Skeletal muscle tissue (tissue), 3 donors: ENCODE measurements at regions not wholly inside any gene's neighbourhood (a gene's known extent, or its start where the extent isn't known, plus 50 kb on each side); places are given as distances from the start of the nearest gene placed in this dataset.

Experiments
- H3K27ac ChIP-seq: one replicate; pipeline ENCODE4 v1.7.0; 2013; ENCODE audit warnings: mild to moderate bottlenecking, low read depth, low read length, inconsistent platforms
- H3K27me3 ChIP-seq, 3 donors: one replicate each; pipeline ENCODE4 v1.7.0; 2013; ENCODE audit warnings: low read length in 3 of 3; ENCODE audit not compliant: control insufficient read depth in 3 of 3, insufficient read depth in 3 of 3
- H3K36me3 ChIP-seq, 3 donors: one replicate each; pipeline ENCODE4 v1.7.0; 2013; ENCODE audit warnings: low read length in 3 of 3; ENCODE audit not compliant: control insufficient read depth in 3 of 3, insufficient read depth in 3 of 3
- H3K4me1 ChIP-seq, 3 donors: one replicate each; pipeline ENCODE4 v1.7.0; 2013; ENCODE audit warnings: low read length in 3 of 3, mild to moderate bottlenecking in 3 of 3; ENCODE audit not compliant: control insufficient read depth in 3 of 3, insufficient read depth in 3 of 3
- H3K4me3 ChIP-seq, 3 donors: one replicate each; pipeline ENCODE4 v1.7.0; 2013; ENCODE audit warnings: low read length in 3 of 3
- H3K9ac ChIP-seq, 3 donors: one replicate each; pipeline ENCODE4 v1.7.0; 2013; ENCODE audit warnings: low read length in 3 of 3, mild to moderate bottlenecking in 3 of 3, moderate library complexity in 2 of 3, low read depth in 1 of 3
- H3K9me3 ChIP-seq, 3 donors: one replicate each; pipeline ENCODE4 v1.7.0; 2013; ENCODE audit warnings: low read length in 3 of 3; ENCODE audit not compliant: control insufficient read depth in 3 of 3
- donor health status: Osteomylitis.

DNA sequence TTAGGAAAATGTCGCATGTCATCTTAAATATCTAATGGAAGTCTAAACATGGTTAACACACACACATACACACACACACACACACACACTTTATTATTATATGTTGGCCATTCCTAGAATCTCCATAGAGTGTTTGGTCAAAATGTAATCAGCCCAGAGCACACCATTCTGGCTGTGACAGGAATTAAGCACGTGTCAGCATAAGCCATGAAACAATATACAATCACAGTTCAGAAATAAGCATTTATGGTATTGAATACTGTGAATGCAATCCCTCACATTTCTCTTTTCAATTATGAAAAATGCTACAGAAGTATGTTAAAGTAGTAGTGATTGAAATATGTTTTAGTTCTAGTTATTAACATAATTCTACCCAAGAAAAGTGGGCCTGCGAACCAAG, 611.6 kb downstream of the PRELID2 start:
- no peaks in the 10 kb centered on the region for H3K4me1 ChIP-seq
- no peaks in the 10 kb centered on the region for H3K27me3 ChIP-seq
- H3K9ac ChIP-seq = no peak overlapping the region
- no peak overlapping the region for H3K4me3 ChIP-seq
- no peak overlapping the region for H3K27ac ChIP-seq
- no peaks in the 10 kb centered on the region for H3K36me3 ChIP-seq
- H3K9me3 ChIP-seq = no peaks in the 10 kb centered on the region

DNA sequence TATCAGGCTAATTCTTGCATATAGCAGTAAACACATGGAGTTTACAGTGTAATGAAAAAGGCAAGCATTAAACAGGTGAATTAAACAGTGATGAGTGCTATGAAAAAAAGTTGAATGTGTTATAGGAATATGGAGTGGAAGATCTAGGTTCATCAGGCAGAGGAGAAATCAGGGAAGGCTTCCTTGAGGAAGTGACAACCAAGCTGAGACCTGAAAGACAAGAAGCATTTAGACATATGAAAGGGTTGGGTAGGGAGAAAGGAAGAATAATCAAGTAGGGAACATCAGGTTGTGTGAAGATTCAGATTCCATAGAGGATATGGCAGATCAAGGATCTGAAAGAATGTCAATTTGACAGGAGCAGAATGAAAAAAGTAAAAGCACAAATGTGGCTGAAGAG, 612.5 kb downstream of the PRELID2 start:
- H3K4me3 ChIP-seq = no peak overlapping the region
- H3K4me1 ChIP-seq = no peaks in the 10 kb centered on the region
- no peaks in the 10 kb centered on the region for H3K27me3 ChIP-seq
- H3K9me3 ChIP-seq = no peaks in the 10 kb centered on the region
- H3K9ac ChIP-seq = no peak overlapping the region
- H3K27ac ChIP-seq = no peak overlapping the region
- H3K36me3 ChIP-seq = no peaks in the 10 kb centered on the region

DNA sequence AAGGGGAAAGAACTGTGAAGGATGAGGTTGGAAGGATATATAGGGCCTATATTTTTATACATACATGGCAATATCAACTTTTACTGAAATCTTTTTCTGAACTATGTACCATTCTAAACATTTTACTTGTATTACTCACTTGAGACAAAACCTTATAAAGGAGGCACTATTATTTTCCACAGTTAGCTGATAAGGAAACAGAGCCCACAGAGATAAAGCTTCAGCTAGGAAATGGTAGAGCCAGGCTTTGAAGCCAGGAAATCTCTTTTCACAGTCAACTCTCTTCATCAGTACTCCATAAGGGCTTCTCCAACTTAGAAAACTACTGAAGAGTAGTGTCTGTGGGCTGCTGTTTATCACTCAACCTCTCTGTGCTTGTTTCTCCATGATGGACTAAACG, 613.7 kb downstream of the PRELID2 start:
- H3K27me3 ChIP-seq = no peaks in the 10 kb centered on the region
- H3K36me3 ChIP-seq = no peaks in the 10 kb centered on the region
- H3K9ac ChIP-seq = no peak overlapping the region
- H3K4me3 ChIP-seq = no peak overlapping the region
- H3K4me1 ChIP-seq = no peaks in the 10 kb centered on the region
- H3K9me3 ChIP-seq = no peaks in the 10 kb centered on the region
- no peak overlapping the region for H3K27ac ChIP-seq

DNA sequence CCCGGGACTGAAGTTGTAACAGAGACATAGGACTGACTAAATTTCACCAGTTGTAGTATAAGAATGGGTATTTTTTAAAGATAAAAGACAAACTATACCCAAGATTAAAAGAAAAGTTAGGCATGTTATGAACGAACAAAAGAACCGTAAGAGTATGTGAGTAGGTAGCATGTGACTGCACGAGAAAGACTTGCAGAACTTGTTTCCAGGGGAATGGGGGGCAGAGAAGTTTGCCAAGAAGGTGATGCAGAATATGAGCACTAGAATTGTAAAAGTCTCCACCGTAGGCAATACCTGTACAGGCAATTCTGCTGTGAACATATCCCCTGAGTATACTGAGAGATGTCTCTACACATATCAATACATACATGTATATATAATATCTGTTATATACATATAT, 614.7 kb downstream of the PRELID2 start:
- H3K36me3 ChIP-seq = no peaks in the 10 kb centered on the region

DNA sequence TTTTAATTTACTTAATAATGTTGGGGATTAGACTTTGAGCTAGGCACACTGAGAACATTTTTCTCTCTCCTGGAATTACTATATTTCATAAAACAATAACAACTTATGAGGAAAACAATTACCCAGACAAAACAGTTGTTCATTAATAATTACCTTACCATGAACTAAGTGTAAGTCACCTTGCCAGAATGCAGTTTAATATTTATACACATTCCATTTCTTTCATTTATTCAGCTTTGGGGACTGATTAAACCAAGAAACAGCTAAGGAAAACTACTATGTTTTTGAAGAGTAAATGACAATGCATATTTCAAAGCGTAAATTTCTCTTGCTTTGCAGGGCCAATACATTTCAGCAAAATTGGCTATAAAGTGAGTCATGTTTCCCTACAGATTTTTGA, 616.2 kb downstream of the PRELID2 start:
- Histone ChIP-seq H3K27me3 (no peaks in the 10 kb centered on the region), H3K4me1 (no peaks in the 10 kb centered on the region), H3K36me3 (no peaks in the 10 kb centered on the region), H3K9me3 (no peaks in the 10 kb centered on the region), H3K9ac (no peak overlapping the region), H3K27ac (no peak overlapping the region), H3K4me3 (no peak overlapping the region)

More for the DNA sequence above, 614.7 kb downstream of the PRELID2 start:
- Histone ChIP-seq H3K9me3 (no peaks in the 10 kb centered on the region), H3K4me3 (no peak overlapping the region), H3K27me3 (no peaks in the 10 kb centered on the region), H3K9ac (no peak overlapping the region), H3K4me1 (no peaks in the 10 kb centered on the region), H3K27ac (no peak overlapping the region)

DNA sequence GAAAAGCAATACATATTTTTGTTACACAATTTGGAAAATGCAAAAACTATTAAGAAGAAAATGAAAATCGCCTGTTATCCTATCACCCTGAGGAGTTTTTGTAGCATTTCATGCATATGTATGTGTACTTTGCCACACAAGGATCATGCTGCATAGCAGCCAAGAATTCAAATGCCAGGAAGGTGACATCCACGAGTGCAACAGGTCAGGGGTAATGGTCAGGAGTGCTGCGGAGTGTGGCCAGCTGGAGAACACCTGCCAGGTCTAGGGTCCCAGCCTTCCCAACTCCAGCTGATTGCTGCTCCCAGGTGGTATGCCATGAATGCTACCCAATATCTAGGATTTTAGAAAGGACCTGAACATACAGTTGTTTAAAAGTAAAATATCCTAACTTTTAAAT, 617.1 kb downstream of the PRELID2 start:
- no peaks in the 10 kb centered on the region for H3K36me3 ChIP-seq
- no peak overlapping the region for H3K4me3 ChIP-seq
- H3K4me1 ChIP-seq = no peaks in the 10 kb centered on the region
- H3K27ac ChIP-seq = no peak overlapping the region
- no peaks in the 10 kb centered on the region for H3K27me3 ChIP-seq
- H3K9me3 ChIP-seq = no peaks in the 10 kb centered on the region
- H3K9ac ChIP-seq = no peak overlapping the region

DNA sequence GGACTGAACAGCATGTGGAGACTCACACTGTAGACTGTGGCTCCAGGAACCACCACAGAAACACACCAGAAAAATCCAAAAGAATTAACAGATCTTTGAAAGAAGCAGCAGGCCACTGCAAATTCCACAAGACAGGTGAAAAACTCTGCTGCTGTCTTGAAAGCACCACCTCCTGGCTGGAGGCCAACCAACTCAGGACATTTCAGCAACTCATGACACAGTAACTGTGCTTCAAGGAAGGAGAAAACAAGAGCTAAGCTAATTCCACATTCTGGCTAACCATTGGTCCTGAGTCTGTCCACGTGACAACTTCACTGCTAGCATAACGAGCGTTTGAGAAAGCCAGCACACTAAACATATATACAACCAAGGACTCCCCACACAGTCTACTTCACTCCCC, 625.1 kb downstream of the PRELID2 start:
- H3K9me3 ChIP-seq = peaks cover 0 to 5% (median 0%) of the 10 kb centered on the region in 3 donors
- no peaks in the 10 kb centered on the region for H3K36me3 ChIP-seq
- H3K27me3 ChIP-seq = no peaks in the 10 kb centered on the region
- H3K4me3 ChIP-seq = no peak overlapping the region
- H3K4me1 ChIP-seq = no peaks in the 10 kb centered on the region
- H3K9ac ChIP-seq = no peak overlapping the region
- H3K27ac ChIP-seq = no peak overlapping the region

DNA sequence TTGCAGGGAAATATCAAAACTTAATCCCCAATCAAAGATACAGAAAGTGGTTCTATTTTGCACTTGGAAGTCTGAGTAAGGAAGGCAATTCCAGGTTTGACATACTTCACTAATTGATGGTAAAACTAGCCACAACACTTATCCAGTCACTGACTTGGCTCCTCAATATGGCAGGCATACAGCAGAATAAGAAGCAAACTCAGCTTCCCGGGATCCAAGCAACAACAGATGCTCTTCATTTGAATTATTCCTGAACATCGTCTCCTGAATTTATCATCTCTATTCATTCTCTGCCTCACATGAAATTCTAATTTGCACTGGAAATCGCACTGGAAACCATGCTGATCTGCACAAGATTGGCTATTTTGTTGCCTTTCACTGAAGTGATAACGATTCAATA, 629.6 kb downstream of the PRELID2 start:
- Histone ChIP-seq H3K27me3 (no peaks in the 10 kb centered on the region), H3K9me3 (peaks cover 0 to 3% (median 0%) of the 10 kb centered on the region in 3 donors), H3K27ac (no peak overlapping the region), H3K9ac (no peak overlapping the region), H3K36me3 (no peaks in the 10 kb centered on the region), H3K4me1 (no peaks in the 10 kb centered on the region), H3K4me3 (no peak overlapping the region)

DNA sequence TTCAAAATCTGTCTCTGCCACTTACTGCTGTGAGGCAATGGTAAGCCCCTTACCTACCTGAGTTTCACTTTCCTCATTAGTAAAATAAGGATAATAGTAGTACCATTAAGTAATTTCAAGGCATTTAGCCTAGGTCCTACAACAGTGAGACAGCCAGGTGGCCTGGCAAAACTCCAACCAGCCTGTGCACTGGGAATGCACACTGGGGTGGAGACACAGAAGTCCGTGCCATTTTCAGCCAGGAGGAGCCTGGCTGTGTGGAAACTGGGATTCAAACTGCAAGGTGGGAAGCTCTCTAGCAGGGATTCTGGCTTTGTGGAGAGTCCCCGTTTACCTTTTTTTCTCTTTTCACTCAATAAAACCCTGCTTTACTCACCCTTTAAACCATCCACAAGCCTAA, 630.4 kb downstream of the PRELID2 start:
- Histone ChIP-seq H3K36me3 (no peaks in the 10 kb centered on the region), H3K9me3 (no peaks in the 10 kb centered on the region), H3K4me1 (no peaks in the 10 kb centered on the region), H3K27me3 (no peaks in the 10 kb centered on the region), H3K9ac (no peak overlapping the region), H3K4me3 (no peak overlapping the region), H3K27ac (no peak overlapping the region)

DNA sequence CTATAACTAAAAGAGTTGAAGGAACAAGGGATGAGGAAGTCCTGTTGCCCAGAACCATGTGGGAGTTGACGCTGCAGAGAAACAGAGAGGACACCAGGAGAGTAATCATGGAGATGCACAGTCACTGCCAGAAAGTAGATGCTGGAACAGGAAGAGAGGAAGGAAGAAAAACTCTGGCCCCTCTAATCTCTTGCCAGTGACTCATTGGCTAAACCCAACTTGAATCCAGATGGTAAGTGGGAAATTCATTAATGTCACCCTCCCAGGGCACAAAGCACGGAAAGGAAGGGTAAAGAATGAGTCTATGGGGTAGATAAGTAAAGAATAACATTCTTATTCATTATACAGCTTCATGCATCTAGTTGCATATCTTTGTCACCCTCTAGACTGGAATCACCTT, 631.9 kb downstream of the PRELID2 start:
- no peak overlapping the region for H3K4me3 ChIP-seq
- no peaks in the 10 kb centered on the region for H3K36me3 ChIP-seq
- H3K27me3 ChIP-seq = no peaks in the 10 kb centered on the region
- no peaks in the 10 kb centered on the region for H3K4me1 ChIP-seq
- H3K9me3 ChIP-seq = no peaks in the 10 kb centered on the region
- H3K27ac ChIP-seq = no peak overlapping the region
- no peak overlapping the region for H3K9ac ChIP-seq
